Astrocyte (in vitro differentiated cells and primary cell): ENCODE measurements at regions not wholly inside any gene's neighbourhood (a gene's known extent, or its start where the extent isn't known, plus 50 kb on each side); places are given as distances from the start of the nearest gene placed in this dataset.

ENCODE experiments used
- DNase-seq: peaks from one replicate; pipeline ENCODE4 v3.0.0-alpha.2; 2010; ENCODE audit warnings: low read depth
- FAIRE-seq: peaks from 2 replicates; lab custom pipeline; 2011; peaks lifted over from hg19 to GRCh38; lab: Jason Lieb, UNC
- H2AFZ ChIP-seq: 2 replicates; pipeline ENCODE4 v1.6.0; 2012; ENCODE audit warnings: low read depth, low read length, inconsistent platforms
- H3K27ac ChIP-seq: 2 replicates; pipeline ENCODE4 v1.5.1; 2011; ENCODE audit warnings: low read depth, low read length, inconsistent platforms
- H3K27me3 ChIP-seq: 2 replicates; pipeline ENCODE4 v1.6.0; 2011; ENCODE audit warnings: low read length, inconsistent platforms; ENCODE audit not compliant: insufficient read depth
- H3K36me3 ChIP-seq: 2 replicates; pipeline ENCODE4 v1.5.1; 2011; ENCODE audit warnings: low read length, inconsistent platforms; ENCODE audit not compliant: insufficient read depth
- H3K4me1 ChIP-seq: 2 replicates; pipeline ENCODE4 v1.5.1; 2011; ENCODE audit warnings: low read length, inconsistent platforms; ENCODE audit not compliant: insufficient read depth
- H3K4me2 ChIP-seq: 2 replicates; pipeline ENCODE4 v1.6.0; 2012; ENCODE audit warnings: low read length, inconsistent platforms
- H3K4me3 ChIP-seq: 2 replicates; pipeline ENCODE4 v1.5.1; 2011; ENCODE audit warnings: low read depth, mild to moderate bottlenecking, low read length, inconsistent platforms; ENCODE audit not compliant: insufficient read depth
- H3K79me2 ChIP-seq: 2 replicates; pipeline ENCODE4 v1.6.0; 2012; ENCODE audit warnings: mild to moderate bottlenecking, low read length, inconsistent platforms; ENCODE audit not compliant: insufficient read depth
- H3K9ac ChIP-seq: 2 replicates; pipeline ENCODE4 v1.6.0; 2012; ENCODE audit warnings: mild to moderate bottlenecking, low read length, inconsistent platforms
- H3K9me3 ChIP-seq: 2 replicates; pipeline ENCODE4 v1.5.1; 2012; ENCODE audit warnings: low read depth, mild to moderate bottlenecking, low read length, inconsistent platforms; ENCODE audit not compliant: insufficient read depth
- H4K20me1 ChIP-seq: 2 replicates; pipeline ENCODE4 v1.6.0; 2012; ENCODE audit warnings: low read length, inconsistent platforms; ENCODE audit not compliant: insufficient read depth
- H3K27ac Mint-ChIP-seq: one replicate; pipeline ENCODE4 v1.8.0; 2021; ENCODE audit warnings: mild to moderate bottlenecking, mixed read lengths; ENCODE audit not compliant: unreplicated experiment
- H3K27me3 Mint-ChIP-seq: one replicate; pipeline ENCODE4 v1.8.0; 2021; ENCODE audit warnings: low read depth, mixed read lengths; ENCODE audit not compliant: unreplicated experiment
- H3K36me3 Mint-ChIP-seq: one replicate; pipeline ENCODE4 v1.8.0; 2021; ENCODE audit warnings: low read depth, mixed read lengths; ENCODE audit not compliant: unreplicated experiment
- H3K4me1 Mint-ChIP-seq: one replicate; pipeline ENCODE4 v1.8.0; 2021; ENCODE audit warnings: low read depth, mixed read lengths; ENCODE audit not compliant: unreplicated experiment
- H3K4me3 Mint-ChIP-seq: one replicate; pipeline ENCODE4 v1.8.0; 2021; ENCODE audit warnings: mild to moderate bottlenecking, moderate library complexity, mixed read lengths; ENCODE audit not compliant: unreplicated experiment
- H3K9me3 Mint-ChIP-seq: one replicate; pipeline ENCODE4 v1.8.0; 2021; ENCODE audit warnings: mild to moderate bottlenecking, mixed read lengths; ENCODE audit not compliant: unreplicated experiment
- CTCF ChIP-seq: IDR thresholded peaks from 2 replicates; pipeline ENCODE4 v1.5.1; 2011; ENCODE audit warnings: low read depth, mild to moderate bottlenecking, inconsistent platforms, low read length, moderate library complexity; ENCODE audit not compliant: insufficient read depth
- EZH2 ChIP-seq: IDR thresholded peaks from 2 replicates; pipeline ENCODE4 v1.6.1; 2012; ENCODE audit warnings: mild to moderate bottlenecking, low read length, inconsistent platforms; ENCODE audit not compliant: insufficient read depth

GRCh38 chr3:159911664-159912037 is 77.0 kb upstream of the IL12A start:
- no peak overlapping the region for H3K27ac Mint-ChIP-seq
- Histone ChIP-seq H3K27ac (no peak overlapping the region), H2AFZ (no peak overlapping the region)

GRCh38 chr3:159913712-159914414 is 74.8 kb upstream of the IL12A start:
- no peaks in the 10 kb centered on the region for H3K27me3 Mint-ChIP-seq
- peaks cover 22% of the 10 kb centered on the region for H3K4me1 Mint-ChIP-seq
- peak overlapping the region; percentile 95 for H3K27ac Mint-ChIP-seq
- Histone ChIP-seq H3K9me3 (no peaks in the 10 kb centered on the region), H3K4me1 (no peaks in the 10 kb centered on the region), H3K27me3 (no peaks in the 10 kb centered on the region), H2AFZ (no peak overlapping the region), H3K79me2 (no peaks in the 10 kb centered on the region), H3K36me3 (no peaks in the 10 kb centered on the region), H3K9ac (no peak overlapping the region), H3K4me3 (no peak overlapping the region), H3K4me2 (no peak overlapping the region), H4K20me1 (no peaks in the 10 kb centered on the region), H3K27ac (peak overlapping the region; percentile 1)
- H3K4me3 Mint-ChIP-seq: no peak overlapping the region
- no peaks in the 10 kb centered on the region for H3K9me3 Mint-ChIP-seq
- no peaks in the 10 kb centered on the region for H3K36me3 Mint-ChIP-seq
- FAIRE-seq (no peak), DNase-seq (no peak)
- no peak for TF ChIP-seq CTCF
- no peak for TF ChIP-seq EZH2

More at GRCh38 chr3:159911664-159912037, 77.0 kb upstream of the IL12A start:
- peaks cover 22% of the 10 kb centered on the region for H3K4me1 Mint-ChIP-seq
- H3K79me2 ChIP-seq: no peaks in the 10 kb centered on the region
- no peak overlapping the region for H3K4me3 Mint-ChIP-seq
- no peaks in the 10 kb centered on the region for H3K36me3 ChIP-seq
- H3K4me3 ChIP-seq: no peak overlapping the region
- TF ChIP-seq CTCF: no peak
- no peak for TF ChIP-seq EZH2
- no peaks in the 10 kb centered on the region for H3K27me3 Mint-ChIP-seq
- no peaks in the 10 kb centered on the region for H3K9me3 ChIP-seq
- no peaks in the 10 kb centered on the region for H3K27me3 ChIP-seq
- no peaks in the 10 kb centered on the region for H3K9me3 Mint-ChIP-seq
- no peaks in the 10 kb centered on the region for H3K36me3 Mint-ChIP-seq
- FAIRE-seq (no peak), DNase-seq (no peak)
- H4K20me1 ChIP-seq: no peaks in the 10 kb centered on the region
- H3K4me1 ChIP-seq: no peaks in the 10 kb centered on the region
- peak overlapping the region; percentile 43 for H3K4me2 ChIP-seq
- no peak overlapping the region for H3K9ac ChIP-seq

- no peak overlapping the region for H2AFZ ChIP-seq
- H3K4me3 Mint-ChIP-seq: no peak overlapping the region
- H3K4me2 ChIP-seq: no peak overlapping the region
- DNase-seq (peak; percentile 24), FAIRE-seq (peak; percentile 55)
- H3K36me3 Mint-ChIP-seq: no peaks in the 10 kb centered on the region
- H3K27me3 Mint-ChIP-seq: no peaks in the 10 kb centered on the region
- no peaks in the 10 kb centered on the region for H3K4me1 ChIP-seq
- no peak for TF ChIP-seq CTCF
- TF ChIP-seq EZH2: no peak
- peak overlapping the region; percentile 1 for H3K27ac ChIP-seq
- H3K27ac Mint-ChIP-seq: peak overlapping the region; percentile 95
- no peaks in the 10 kb centered on the region for H3K27me3 ChIP-seq
- no peaks in the 10 kb centered on the region for H3K36me3 ChIP-seq
- no peaks in the 10 kb centered on the region for H3K9me3 ChIP-seq
- H3K79me2 ChIP-seq: no peaks in the 10 kb centered on the region
- peaks cover 23% of the 10 kb centered on the region for H3K4me1 Mint-ChIP-seq
- H3K4me3 ChIP-seq: no peak overlapping the region
- no peaks in the 10 kb centered on the region for H3K9me3 Mint-ChIP-seq
- no peak overlapping the region for H3K9ac ChIP-seq
- H4K20me1 ChIP-seq: no peaks in the 10 kb centered on the region
Observed at GRCh38 chr3:159914426-159914825, 74.2 kb upstream of the IL12A start.
